GM19455 (cell line): ENCODE measurements at regions not wholly inside any gene's neighbourhood (a gene's known extent, or its start where the extent isn't known, plus 50 kb on each side); places are given as distances from the start of the nearest gene placed in this dataset.
"Not testable (repeated sequence)": the region's sequence is repeated elsewhere in the genome, so short reads cannot be mapped to it uniquely, and the experiment has no call there.

Source experiments
- ATAC-seq: cut with Tn5 transposase; IDR thresholded peaks from one replicate; pipeline ENCODE4 v1.9.1; 2021; ENCODE audit not compliant: unreplicated experiment

DNA sequence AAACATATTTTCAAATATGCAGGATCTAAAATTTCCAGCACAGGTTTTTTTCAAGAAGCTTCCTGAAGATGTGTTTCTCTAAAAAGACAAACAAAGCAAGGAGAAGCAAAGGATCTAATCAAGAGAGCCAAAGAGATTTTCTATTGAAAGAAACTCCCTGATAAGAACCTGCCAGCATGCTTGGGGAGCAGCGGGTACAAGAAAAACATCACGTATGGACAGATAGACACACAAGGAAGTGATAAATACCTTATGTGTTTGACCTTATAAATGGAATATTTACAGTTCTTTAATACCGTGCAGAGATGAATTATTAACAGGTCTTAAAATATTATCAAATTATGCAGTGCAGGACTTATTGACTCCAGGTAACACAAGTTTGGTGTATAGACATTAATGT lies 562.1 kb downstream of the DACH1 start:
- ATAC-seq = no peak

DNA sequence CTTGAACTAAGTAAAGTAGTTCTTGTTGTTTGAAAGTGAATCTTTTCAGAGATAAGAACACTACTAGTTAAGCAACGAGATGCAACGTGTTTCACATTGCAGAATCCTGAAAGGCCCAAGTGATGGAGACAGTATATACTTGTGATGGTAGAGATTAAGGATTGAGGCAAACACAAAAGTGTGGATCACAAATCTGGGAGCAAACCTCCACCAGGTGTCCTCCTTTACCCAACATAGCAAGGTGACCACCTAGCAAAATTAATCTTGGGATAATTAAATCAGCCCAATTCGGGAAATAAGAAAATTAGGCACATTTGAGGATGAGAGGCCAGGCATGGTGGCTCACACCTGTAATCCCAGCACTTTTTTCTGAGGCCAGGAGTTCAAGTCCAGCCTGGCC lies 563.9 kb downstream of the DACH1 start:
- ATAC-seq = no peak

DNA sequence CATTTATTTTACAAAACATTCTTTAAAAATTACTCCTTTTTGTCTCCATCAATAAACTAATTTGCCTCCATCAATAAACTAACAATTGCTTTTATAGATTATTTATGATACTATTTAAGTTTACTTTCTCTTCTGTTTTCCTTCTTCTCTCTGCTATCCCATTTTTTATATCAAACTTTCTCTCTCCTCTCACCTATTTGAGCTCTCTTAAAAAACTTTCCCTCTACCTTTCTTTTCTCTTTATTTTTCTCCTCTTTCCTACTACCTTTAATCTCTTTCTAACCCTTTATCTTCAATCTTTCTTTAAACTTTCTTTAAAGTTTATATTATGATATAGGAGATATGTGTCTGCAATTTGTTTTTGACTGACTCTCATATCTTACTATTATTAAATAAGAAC lies 566.4 kb downstream of the DACH1 start:
- ATAC-seq = no peak

DNA sequence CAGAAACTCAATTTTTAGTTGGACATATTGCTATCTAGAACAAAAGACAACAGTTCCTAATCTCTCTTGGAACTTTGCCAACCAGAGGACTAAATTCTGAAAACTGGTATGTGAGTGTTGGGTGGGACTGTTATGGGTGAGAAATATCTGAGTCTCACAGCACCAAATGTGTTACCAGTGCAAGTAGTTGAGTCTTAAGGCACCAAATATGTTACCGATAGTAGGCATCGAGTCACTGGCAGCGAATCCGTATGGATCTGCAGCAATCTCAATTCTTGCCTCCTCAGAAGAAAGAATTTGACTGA lies 575.2 kb downstream of the DACH1 start:
- ATAC-seq = peak; percentile 2

DNA sequence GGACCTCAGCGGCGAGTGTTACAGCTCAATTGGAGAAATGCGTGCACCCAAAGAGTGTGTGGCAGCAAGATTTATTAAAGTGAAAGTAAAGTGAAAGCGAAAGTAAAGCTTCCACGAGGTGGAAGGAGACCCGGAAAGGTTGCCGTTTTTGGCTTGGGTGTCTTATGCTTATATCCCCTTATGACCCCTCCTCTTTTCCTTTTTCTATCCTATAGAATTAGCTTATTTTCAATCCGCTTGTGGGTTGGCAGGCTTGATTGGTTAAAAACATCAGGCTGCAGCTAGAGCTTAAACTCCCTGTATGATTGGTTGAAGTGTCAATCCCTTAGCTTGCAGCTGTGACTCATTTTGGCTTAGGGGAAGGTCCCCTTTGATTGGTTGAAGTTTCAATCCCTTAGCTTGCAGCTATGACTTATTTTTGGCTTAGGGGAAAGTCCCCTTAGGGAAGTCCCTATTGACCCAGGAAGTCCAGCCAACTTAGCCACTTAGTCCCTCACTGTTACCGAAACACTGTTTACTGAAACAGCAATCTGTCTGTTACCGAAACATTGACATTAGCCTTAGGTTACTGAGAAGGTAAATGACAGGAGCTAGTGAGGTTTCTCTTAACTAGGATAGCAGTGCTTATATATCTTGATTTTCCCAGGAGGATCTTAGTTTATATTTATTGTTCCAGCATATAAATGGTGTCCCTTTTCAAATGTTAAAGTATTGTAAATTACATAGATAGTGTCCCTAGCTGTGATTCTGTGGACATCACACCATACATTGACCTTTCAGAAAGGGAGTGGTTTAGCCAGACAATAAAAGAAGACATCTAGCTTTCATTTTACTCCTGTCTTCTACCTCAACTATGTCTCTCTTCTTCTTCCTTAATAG lies 575.8 kb downstream of the DACH1 start:
- ATAC-seq = peak; percentile 87

DNA sequence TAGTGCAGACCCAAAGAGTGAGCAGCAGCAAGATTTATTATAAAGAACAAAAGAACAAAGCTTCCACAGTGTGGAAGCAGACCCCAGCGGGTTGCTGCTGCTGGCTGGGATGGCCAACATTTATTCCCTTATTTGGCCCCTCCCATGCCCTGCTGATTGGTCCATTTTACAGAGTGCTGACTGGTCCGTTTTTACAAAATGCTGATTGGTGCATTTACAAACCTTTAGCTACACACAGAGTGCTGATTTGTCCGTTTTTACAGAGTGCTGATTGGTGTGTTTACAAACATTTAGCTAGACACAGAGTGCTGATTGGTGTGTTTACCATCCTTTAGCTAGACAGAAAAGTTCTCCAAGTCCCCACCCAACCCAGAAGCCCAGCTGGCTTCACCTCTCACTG lies 577.0 kb downstream of the DACH1 start:
- not testable (repeated sequence) for ATAC-seq

DNA sequence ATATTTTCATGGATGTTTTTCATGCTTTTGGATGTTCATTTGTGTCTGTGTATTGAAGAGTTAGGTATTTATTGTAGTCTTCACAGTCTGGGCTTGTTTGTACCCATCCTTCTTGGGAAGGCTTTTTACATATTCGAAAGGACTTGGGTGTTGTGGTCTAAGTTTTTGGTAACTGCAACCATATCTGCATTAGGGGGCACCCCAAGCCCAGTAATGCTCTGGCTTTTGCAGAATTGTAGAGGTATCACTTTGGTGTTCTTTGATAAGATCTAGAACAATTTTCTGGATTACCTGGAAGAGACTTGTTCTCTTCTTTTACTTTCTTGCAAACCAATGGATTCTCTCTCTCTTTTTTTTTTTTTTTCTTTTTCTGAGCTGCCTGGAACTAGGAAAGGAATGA lies 581.3 kb downstream of the DACH1 start:
- ATAC-seq = no peak

DNA sequence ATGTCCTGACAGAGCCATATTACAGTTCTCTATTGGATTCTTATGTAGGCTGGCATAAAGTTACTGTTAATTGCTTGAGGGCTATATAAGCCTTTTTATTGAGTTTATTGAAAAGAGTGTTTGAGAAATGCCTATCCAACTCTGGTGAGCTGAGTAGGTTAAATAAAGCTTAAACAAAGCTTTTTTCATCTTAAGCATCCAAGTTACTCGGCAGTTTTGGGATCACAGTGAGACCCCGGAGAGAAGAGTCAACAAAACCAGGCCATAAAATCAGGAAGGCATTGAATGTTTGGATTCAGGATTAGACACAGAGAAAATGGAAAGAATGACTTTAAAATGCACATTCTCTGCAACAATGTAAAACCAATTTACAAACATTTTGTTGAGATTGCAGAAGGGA lies 588.5 kb downstream of the DACH1 start:
- ATAC-seq = no peak

DNA sequence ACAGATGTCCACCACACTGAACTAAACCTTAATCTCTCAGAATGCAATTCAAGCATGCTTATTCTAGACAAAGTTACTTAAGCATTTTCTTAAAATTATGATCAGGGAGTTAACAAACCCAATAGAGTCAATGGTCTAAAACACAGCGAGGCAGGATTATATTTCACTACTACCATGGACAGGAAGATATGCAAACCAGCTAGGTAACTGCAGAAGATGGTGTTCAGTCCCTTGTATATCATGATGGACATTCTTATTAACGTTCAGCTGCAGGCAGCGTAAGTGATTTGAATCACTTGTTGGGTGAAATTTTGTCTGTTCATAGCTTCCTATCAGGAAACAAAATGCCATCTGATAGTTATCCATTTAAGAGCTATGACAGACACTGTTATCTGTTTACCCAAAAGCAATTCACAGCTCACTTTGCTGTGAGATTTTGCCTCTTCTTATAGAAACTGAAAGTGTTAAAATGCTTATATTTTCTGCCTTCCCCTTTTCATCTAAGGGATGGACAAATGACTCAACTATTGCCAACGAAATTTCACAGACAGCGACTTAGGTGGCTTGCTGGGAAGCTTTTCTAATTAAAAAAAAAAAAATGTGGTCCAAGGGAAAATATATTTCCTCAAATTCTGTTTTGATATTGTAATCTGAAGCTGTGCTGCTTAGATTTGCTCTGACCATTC lies 591.9 kb downstream of the DACH1 start:
- peak; percentile 75 for ATAC-seq

DNA sequence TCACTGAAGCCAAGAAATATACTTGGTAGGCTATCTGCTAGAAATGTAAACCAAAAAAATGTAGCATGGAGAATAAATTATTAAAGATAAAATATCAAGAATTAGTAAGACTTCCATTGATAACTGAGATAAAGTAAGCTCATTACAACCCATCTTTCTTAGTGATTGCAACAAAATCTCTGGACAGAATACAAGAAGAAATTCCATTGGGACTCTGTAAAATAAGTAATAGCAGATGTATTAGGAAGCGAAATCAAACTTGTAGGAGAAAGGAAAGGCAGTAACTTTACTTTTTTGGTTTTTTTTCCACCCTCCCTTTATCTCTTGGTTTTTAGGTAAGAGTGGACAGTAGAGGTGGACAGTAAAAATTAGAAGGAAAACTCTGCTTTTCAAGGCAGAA lies 605.7 kb downstream of the DACH1 start:
- ATAC-seq = no peak

DNA sequence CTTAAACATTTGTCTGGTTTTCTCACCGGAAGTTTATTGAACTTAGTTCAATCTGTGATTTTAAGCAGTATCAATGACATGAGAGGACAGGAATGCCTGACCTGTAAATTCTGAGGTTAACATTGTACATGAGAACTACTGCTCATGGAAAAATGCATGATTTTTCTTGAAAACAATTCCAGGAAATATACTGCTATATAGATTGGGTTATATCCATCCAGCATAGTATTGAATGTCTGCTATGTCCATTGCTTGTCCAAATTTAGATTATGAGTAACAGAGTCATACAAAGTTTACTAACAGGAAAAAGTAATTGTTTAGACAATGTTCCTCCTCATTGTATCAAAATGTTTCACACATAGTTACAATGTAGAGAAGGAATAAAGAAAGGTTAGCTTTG lies 606.8 kb downstream of the DACH1 start:
- no peak for ATAC-seq

DNA sequence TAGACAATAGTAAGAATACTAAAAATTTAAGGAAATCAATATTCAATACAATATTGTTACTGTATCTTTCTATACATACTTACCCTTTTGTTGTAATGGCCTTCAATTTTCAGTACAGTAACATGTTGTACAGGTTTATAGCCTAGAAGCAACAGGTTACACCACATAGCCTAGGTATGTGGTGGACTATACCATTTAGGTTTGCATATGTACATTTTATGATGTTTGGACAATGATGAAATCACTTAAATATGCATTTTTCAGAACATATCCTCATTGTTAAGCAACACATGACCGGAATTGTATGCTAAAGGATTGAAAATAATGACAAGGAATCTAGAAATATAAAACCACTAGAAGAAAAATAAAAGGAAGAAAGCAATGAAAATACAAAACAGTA lies 611.4 kb downstream of the DACH1 start:
- no peak for ATAC-seq

DNA sequence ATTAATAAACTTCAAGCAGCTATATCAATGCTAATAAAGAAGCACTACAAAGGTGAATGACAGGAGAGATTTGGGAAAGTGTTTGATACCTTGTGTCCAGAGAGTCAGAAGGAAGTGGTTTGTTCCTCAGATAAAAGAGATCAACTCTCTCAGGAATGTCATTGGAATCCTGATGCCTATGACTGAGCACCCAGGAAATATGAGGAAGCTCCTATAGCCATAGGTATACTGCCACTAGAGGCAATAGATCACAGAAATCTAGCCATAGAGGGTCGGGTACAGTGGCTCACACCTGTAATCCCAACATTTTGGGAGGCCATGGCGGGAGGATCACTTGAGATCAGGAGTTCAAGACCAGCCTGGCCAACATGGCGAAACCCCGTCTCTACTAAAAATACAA lies 612.6 kb downstream of the DACH1 start:
- ATAC-seq = no peak

DNA sequence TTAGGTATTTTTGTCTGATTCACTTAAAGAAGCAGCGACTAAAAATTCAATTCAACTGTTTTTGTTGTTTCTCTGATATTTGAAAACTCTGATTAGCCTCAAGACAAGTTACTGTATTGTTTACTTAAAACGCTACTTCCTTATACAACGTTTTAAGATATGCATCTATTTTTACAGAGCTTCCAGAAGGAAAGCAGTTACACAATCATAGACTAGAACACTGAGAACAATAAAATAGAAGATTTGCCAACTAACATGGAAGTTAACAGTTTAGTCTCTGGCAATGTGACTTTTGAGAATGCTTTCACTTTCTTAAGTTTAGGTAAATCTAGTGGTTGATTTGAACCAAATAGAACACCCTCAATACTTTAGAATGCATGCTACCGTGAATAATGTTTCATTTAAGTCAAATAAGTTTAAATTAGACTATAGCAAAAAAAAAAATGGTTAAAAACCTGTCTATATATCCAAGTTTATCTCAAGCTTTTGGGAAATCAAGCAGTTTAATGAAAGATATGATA lies 614.8 kb downstream of the DACH1 start:
- ATAC-seq = no peak

DNA sequence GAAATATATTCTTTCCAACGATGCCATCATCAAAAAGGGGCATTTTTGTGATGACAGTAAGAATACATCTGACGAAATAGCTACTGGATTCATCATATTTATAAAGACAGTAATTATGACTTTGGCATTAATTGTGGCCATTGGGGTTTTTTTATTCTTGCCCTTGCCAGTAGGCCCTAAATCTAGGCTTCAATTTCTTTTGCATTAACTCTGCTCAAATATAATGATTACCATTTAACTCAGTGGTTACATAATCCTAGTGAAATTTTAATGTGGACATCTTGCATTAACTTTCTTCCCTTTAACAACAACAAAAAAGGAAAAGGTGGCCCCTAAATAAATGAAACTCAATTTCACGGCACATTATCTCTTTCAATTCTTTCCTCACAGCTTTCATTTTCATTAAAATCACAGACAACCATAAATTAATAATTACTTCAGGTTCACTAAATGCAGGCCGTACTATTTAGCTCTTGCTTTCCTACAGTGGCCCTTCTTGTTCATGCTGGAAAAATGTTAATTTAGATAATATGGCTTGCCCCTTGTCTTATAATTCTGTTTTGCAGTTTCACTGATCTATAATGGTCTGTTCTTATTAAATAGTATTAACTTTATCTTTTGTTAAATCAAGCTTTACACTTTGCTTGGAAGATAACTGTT lies 615.6 kb downstream of the DACH1 start:
- ATAC-seq = no peak

DNA sequence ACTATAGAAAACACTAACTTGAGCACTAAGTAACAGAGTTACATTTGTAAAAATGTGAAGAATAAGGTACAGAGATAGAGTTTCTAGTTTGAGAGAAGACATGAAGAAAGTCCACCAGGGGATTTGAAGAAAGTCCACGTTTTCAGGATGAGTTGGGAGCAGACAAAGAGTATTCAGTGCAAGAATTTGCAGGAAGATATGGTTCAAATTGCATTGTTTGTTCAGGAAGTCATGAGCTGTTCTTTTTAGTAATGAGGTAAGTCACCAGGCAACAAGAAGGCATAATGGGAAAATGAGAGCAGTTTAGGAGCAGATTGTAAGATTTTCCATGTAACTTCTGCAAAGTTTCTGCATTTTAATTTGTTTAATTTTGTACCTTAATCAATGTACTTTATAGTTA lies 618.0 kb downstream of the DACH1 start:
- no peak for ATAC-seq

DNA sequence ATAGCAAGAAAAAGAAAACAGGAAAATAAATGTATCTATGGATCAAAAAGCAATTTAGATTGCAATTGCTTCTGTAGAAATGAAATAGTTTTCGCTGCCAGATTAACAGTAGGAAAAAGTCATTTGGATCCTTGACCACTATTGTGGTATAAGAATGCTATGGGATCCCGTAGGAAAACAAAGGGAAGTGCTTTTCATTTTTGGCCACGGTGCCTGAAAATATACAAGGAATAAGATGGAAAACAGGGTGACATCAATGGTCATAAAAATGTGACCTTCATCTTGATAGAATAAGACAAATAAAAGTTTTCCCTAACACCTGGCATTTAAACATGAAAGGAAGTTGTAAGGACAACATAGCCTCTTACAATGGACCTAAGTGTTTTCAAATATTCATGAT lies 622.8 kb downstream of the DACH1 start:
- no peak for ATAC-seq

DNA sequence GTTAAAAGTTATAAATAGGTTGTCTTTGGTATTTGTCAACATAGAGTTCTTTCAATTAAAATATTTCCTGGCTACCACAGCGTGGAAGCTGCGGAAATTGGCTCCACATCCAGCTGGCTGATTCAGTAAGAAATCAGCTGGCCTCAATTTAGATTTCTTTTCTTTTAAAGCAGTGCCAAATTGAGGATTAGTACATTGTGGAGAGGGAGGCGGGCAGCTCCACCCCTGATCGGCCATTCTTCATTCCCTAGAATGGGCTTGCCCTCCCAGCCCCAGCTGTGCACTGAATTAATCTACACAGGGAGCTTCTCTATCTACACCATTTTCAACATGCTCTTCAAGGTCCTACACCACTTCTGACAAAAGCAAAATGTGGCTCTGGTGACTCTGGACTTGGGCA lies 624.8 kb downstream of the DACH1 start:
- ATAC-seq = no peak

DNA sequence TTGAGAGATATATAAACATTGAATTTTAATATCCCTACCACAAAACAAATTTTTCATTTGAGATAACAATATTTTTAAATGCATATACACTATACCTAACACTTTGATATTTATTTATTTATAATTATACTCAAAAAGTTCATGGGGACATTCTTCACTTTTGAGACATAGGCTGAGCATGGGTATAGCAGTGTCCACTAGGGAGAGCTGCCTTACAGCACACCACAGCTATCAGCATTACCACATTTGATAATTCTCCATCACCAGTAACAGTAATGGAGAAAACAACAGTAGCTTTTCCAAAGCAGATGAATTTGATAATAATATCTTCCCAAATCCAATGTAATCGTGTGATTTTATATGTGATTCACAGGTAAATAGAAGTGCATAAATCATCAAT lies 626.1 kb downstream of the DACH1 start:
- ATAC-seq = no peak

DNA sequence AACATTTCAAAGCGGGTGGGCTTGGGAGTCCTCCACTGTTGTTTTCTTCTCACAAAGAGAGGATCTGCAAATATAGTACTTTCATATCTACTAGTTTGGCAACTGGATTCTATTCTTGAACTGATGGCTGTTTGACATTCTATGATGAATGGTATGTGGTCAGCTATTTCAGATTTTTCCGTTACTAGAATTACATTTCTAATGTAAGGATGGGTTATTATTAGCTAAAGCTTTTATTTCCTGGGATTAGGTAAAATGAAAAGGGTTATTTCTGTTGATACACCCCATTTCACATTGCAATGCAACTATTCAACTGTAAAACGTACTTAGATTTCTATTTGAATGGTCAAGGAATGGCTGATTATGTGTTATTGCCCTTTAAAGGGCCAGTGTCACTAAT lies 629.7 kb downstream of the DACH1 start:
- ATAC-seq = no peak

DNA sequence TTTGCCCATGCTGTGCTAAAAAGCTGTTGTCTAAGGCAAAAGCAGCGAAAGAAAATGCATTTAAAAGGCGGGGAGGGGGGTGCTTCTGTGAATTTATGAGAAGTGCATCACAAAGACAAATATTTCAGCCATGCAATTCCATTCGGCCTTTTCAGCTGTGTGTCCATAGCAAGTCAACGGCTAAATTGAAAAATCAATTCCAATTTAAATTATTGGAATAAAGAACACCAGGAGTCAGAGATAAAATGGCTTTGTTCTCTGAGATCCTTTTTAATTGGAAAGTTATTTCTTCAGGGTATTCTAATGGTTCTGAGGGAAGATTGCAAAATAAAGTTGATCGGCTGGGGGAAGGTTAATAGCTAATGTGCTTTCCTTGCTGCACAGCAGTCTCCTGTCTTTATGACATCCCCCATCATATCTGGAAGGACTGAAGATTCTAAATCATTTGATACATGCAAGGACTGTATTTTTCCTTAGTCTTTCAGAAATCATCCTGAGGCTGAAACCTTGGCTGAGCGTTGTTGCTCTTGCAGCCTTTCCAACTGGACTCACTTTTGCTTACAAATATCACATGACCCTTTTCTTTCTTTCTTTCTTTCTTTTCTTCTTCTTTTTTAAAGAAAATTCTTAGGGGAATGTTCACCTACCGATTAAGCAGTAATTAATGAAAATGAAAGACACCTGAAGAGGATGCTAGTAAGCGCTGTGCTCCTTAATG lies 647.1 kb downstream of the DACH1 start:
- no peak for ATAC-seq
